ENCODE measurements at regions not wholly inside any gene's neighbourhood (a gene's known extent, or its start where the extent isn't known, plus 50 kb on each side); places are given as distances from the start of the nearest gene placed in this dataset.

GRCh38 chr9:126085170-126085569 is 241.5 kb upstream of the MVB12B start (continued):
- TF ChIP-seq ZNF462 (CRISPR knock-in tag; IDR thresholded peaks at IDR 0.05) (no peak), JUNB (IDR thresholded peaks at IDR 0.05; ENCODE audit: unreplicated experiment) (no peak)

- no peaks in the 10 kb centered on the region for H3K79me2 ChIP-seq (replicated peaks; ENCODE audit: insufficient read depth)
- peaks cover 4% of the 10 kb centered on the region; the same call in 1 of the 3 replicates for H3K4me1 Mint-ChIP-seq
- no peak overlapping the region for H3K27ac ChIP-seq (ENCODE audit: low read depth)
- H3K4me3 ChIP-seq: no peak overlapping the region
- H3F3A ChIP-seq (replicated peaks; ENCODE audit: low read depth): no peaks in the 10 kb centered on the region
- no peaks in the 10 kb centered on the region for H3K27me3 ChIP-seq (ENCODE audit: insufficient read depth)
- no peaks in the 10 kb centered on the region for H4K20me1 ChIP-seq (replicated peaks; ENCODE audit: insufficient read depth)
- no peaks in the 10 kb centered on the region for H3K36me3 Mint-ChIP-seq (ENCODE audit: low read depth)
- no peaks in the 10 kb centered on the region for H3K36me3 ChIP-seq (ENCODE audit: insufficient read depth)
- no peaks in the 10 kb centered on the region; the same call in 1 of the 2 replicates for H3K9me2 ChIP-seq (ENCODE audit: insufficient read depth)
- peaks cover 8% of the 10 kb centered on the region for H3K27me3 Mint-ChIP-seq (ENCODE audit: insufficient read depth, low read depth, poor library complexity)
- H3K4me3 Mint-ChIP-seq: no peak overlapping the region
- H3K9me3 Mint-ChIP-seq: no peaks in the 10 kb centered on the region
- no peak overlapping the region for H2AFZ ChIP-seq
- no peak overlapping the region for H3K27ac Mint-ChIP-seq
- H3K4me1 ChIP-seq (ENCODE audit: insufficient read depth): no peaks in the 10 kb centered on the region
- no peak overlapping the region for H3K4me2 ChIP-seq
- DNase-seq (ENCODE audit: low spot score): no peak
- no peak for ATAC-seq
- no peak for TF ChIP-seq POLR2AphosphoS5 (IDR thresholded peaks at IDR 0.05; ENCODE audit: low read depth)
- no peak for TF ChIP-seq ZNF462 (CRISPR knock-in tag; IDR thresholded peaks at IDR 0.05)
- no peak for TF ChIP-seq EZH2 (IDR thresholded peaks at IDR 0.05; ENCODE audit: low read depth, unreplicated experiment)
- TF ChIP-seq REST (IDR thresholded peaks at IDR 0.05; ENCODE audit: unreplicated experiment): no peak
- no peak for TF ChIP-seq EZH2phosphoT487 (IDR thresholded peaks at IDR 0.05; ENCODE audit: unreplicated experiment)
These were observed 238.3 kb upstream of the MVB12B start for GRCh38 chr9:126088336-126088735.

All from GM23338 (cell line).